Stomach (tissue), 8 donors: ENCODE measurements at regions not wholly inside any gene's neighbourhood (a gene's known extent, or its start where the extent isn't known, plus 50 kb on each side); places are given as distances from the start of the nearest gene placed in this dataset.

Source experiments
- DNase-seq, 2 donors: peaks; one replicate each; pipeline versions ENCODE4 v3.0.0 to v3.0.0-alpha.2; 2013 to 2019
- H3K27ac ChIP-seq, 5 donors: fragments of 200-600 bp in 4 of 5; sonication (generic) in 4 of 5; one replicate each; pipeline ENCODE4 v1.5.1; 2013 to 2019; ENCODE audit warnings: mild to moderate bottlenecking in 1 of 5, moderate library complexity in 1 of 5
- H3K27me3 ChIP-seq, 3 donors: fragments of 200-600 bp; sonication (generic); one replicate each; pipeline ENCODE4 v1.5.1; 2017 to 2019; ENCODE audit warnings: mixed run types in 1 of 3
- H3K36me3 ChIP-seq, 4 donors: fragments of 200-600 bp; sonication (generic); 1 replicate in 3 of 4; 2 replicates in 1 of 4; pipeline ENCODE4 v1.5.1; 2016 to 2019
- H3K4me1 ChIP-seq, 4 donors: fragments of 200-600 bp; sonication (generic); one replicate each; pipeline ENCODE4 v1.5.1; 2016 to 2019
- H3K4me3 ChIP-seq, 4 donors: fragments of 200-600 bp; sonication (generic) in 3 of 4; one replicate each; pipeline ENCODE4 v1.5.1; 2016 to 2019; ENCODE audit warnings: mild to moderate bottlenecking in 1 of 4
- H3K9me3 ChIP-seq, 4 donors: fragments of 200-600 bp; sonication (generic); one replicate each; pipeline ENCODE4 v1.5.1; 2016 to 2019
- EP300 ChIP-seq: sonication (generic); formaldehyde crosslinking; IDR thresholded peaks from one replicate; pipeline ENCODE4 v1.6.1; 2017; ENCODE audit warnings: antibody characterized with exemption
- POLR2A ChIP-seq, 4 donors: fragments of 450-650 bp; IDR thresholded peaks; one replicate each; pipeline ENCODE4 v1.6.1; 2016; ENCODE audit warnings: antibody characterized with exemption in 4 of 4, control low read depth in 2 of 4, mild to moderate bottlenecking in 1 of 4, moderate library complexity in 1 of 4
- POLR2AphosphoS5 ChIP-seq, 3 donors: sonication (generic); formaldehyde crosslinking; IDR thresholded peaks; one replicate each; pipeline ENCODE4 v1.6.1; 2016; ENCODE audit warnings: antibody characterized with exemption in 3 of 3
- WGBS, 5 donors: extraction: QIAGEN DNeasy Blood & Tissue Kit in 3 of 5; methylation state at CpG; one replicate each; pipeline versions ENCODE4 v1.1.5 to v1.1.7; 2013 to 2018; 5-methylcytosine and 5-hydroxymethylcytosine counted together
- intact Hi-C: fragments of 100-400 bp; cut with DNase I; formaldehyde crosslinking; loops from one replicate; pipeline ENCODE4 v1.15.1; 2023; ENCODE audit warnings: low total_unique reads
- TF ChIP-seq, protein P1 (sequence below), 7 experiments: fragments of 450-650 bp in 4 of 7; fragments of 200-600 bp in 3 of 7; sonication (generic) in 3 of 7; IDR thresholded peaks; one replicate each; pipeline ENCODE4 v1.5.1; 2016 to 2019; ENCODE audit warnings: antibody characterized with exemption in 7 of 7, control low read depth in 2 of 7, mild to moderate bottlenecking in 1 of 7
- donor health status: healthy with polysubstance abuse.
- donor health status: Bipolar disorder and iron deficiency.
- donor health status: healthy.

- H3K36me3 ChIP-seq = no peaks in the 10 kb centered on the region
- no peaks in the 10 kb centered on the region for H3K9me3 ChIP-seq
- no peaks in the 10 kb centered on the region for H3K27me3 ChIP-seq
- H3K4me3 ChIP-seq = no peak overlapping the region
- intact Hi-C loops = no loop called here
- no peak overlapping the region for H3K27ac ChIP-seq
- H3K4me1 ChIP-seq = no peaks in the 10 kb centered on the region
- no peak for TF ChIP-seq EP300
- TF ChIP-seq POLR2A (IDR thresholded peaks at IDR 0.05) = no peak
- TF ChIP-seq, protein P1, sequence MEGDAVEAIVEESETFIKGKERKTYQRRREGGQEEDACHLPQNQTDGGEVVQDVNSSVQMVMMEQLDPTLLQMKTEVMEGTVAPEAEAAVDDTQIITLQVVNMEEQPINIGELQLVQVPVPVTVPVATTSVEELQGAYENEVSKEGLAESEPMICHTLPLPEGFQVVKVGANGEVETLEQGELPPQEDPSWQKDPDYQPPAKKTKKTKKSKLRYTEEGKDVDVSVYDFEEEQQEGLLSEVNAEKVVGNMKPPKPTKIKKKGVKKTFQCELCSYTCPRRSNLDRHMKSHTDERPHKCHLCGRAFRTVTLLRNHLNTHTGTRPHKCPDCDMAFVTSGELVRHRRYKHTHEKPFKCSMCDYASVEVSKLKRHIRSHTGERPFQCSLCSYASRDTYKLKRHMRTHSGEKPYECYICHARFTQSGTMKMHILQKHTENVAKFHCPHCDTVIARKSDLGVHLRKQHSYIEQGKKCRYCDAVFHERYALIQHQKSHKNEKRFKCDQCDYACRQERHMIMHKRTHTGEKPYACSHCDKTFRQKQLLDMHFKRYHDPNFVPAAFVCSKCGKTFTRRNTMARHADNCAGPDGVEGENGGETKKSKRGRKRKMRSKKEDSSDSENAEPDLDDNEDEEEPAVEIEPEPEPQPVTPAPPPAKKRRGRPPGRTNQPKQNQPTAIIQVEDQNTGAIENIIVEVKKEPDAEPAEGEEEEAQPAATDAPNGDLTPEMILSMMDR (IDR thresholded peaks at IDR 0.05) = no peak
- no peak for TF ChIP-seq POLR2AphosphoS5 (IDR thresholded peaks at IDR 0.05)
- 86 to 100% (median 94%) methylated on average over 2 of the region's 2 CpGs for WGBS, 5 donors
- DNase-seq = no peak
These were observed 360.3 kb downstream of the FBXW7 start for GRCh38 chr4:152175586-152175985.

- no peaks in the 10 kb centered on the region for H3K27me3 ChIP-seq
- no peaks in the 10 kb centered on the region for H3K9me3 ChIP-seq
- H3K4me3 ChIP-seq = no peak overlapping the region
- 64 to 72% (median 70%) methylated on average over 6 of the region's 6 CpGs for WGBS, 5 donors
- no peaks in the 10 kb centered on the region for H3K36me3 ChIP-seq
- no peaks in the 10 kb centered on the region for H3K4me1 ChIP-seq
- TF ChIP-seq, protein P1 (IDR thresholded peaks at IDR 0.05) = no peak
- no peak for TF ChIP-seq POLR2AphosphoS5 (IDR thresholded peaks at IDR 0.05)
- intact Hi-C loops = no loop called here
- H3K27ac ChIP-seq = no peak overlapping the region
- no peak for DNase-seq
These were observed 363.7 kb downstream of the FBXW7 start for GRCh38 chr4:152172146-152172545.

GRCh38 chr4:152171556-152171955, 364.3 kb downstream of the FBXW7 start:
- 75 to 93% (median 82%) methylated on average over 4 of the region's 4 CpGs for WGBS, 5 donors
- Histone ChIP-seq H3K27ac (no peak overlapping the region), H3K9me3 (no peaks in the 10 kb centered on the region), H3K4me1 (no peaks in the 10 kb centered on the region), H3K4me3 (no peak overlapping the region), H3K27me3 (no peaks in the 10 kb centered on the region), H3K36me3 (no peaks in the 10 kb centered on the region)
- TF ChIP-seq, protein P1 (IDR thresholded peaks at IDR 0.05) = no peak
- TF ChIP-seq POLR2AphosphoS5 (IDR thresholded peaks at IDR 0.05) (no peak), POLR2A (IDR thresholded peaks at IDR 0.05) (no peak), EP300 (no peak)
- intact Hi-C loops = no loop called here
- DNase-seq = no peak

GRCh38 chr4:152169683-152170082, 366.2 kb downstream of the FBXW7 start:
- H3K4me3 ChIP-seq = no peak overlapping the region
- no peaks in the 10 kb centered on the region for H3K36me3 ChIP-seq
- no peaks in the 10 kb centered on the region for H3K9me3 ChIP-seq
- no peak for TF ChIP-seq EP300
- TF ChIP-seq, protein P1 (IDR thresholded peaks at IDR 0.05) = no peak
- no peak for TF ChIP-seq POLR2AphosphoS5 (IDR thresholded peaks at IDR 0.05)
- no peak for TF ChIP-seq POLR2A (IDR thresholded peaks at IDR 0.05)
- no peaks in the 10 kb centered on the region for H3K4me1 ChIP-seq
- WGBS, 5 donors = 29 to 42% (median 37%) methylated on average over 6 of the region's 6 CpGs
- no peak overlapping the region for H3K27ac ChIP-seq
- no peak for DNase-seq
- intact Hi-C loops = no loop called here
- no peaks in the 10 kb centered on the region for H3K27me3 ChIP-seq
